GM12892 (cell line): ENCODE measurements at regions not wholly inside any gene's neighbourhood (a gene's known extent, or its start where the extent isn't known, plus 50 kb on each side); places are given as distances from the start of the nearest gene placed in this dataset.

ENCODE experiments used
- DNase-seq: peaks from one replicate; pipeline ENCODE4 v3.0.0; 2011; ENCODE audit not compliant: insufficient read length
- FAIRE-seq: peaks from 2 replicates; lab custom pipeline; 2011; peaks lifted over from hg19 to GRCh38; lab: Jason Lieb, UNC
- POLR2A ChIP-seq: IDR thresholded peaks from 2 replicates; pipeline ENCODE4 v1.6.1; 2011; ENCODE audit warnings: low read depth, low read length, control low read depth
- POLR2AphosphoS5 ChIP-seq: IDR thresholded peaks from 2 replicates; pipeline ENCODE4 v1.6.1; 2011; ENCODE audit warnings: low read depth, low read length, control low read depth
- TAF1 ChIP-seq: IDR thresholded peaks from 2 replicates; pipeline ENCODE4 v1.6.1; 2011; ENCODE audit warnings: low read depth, mild to moderate bottlenecking, control low read depth, low read length, borderline replicate concordance

- FAIRE-seq = no peak
- DNase-seq = no peak
- TF ChIP-seq POLR2AphosphoS5 (no peak), TAF1 (no peak), POLR2A (no peak)
Observed at GRCh38 chr15:96703091-96703490, 372.6 kb downstream of the NR2F2 start.

GRCh38 chr15:96703794-96704550, 373.5 kb downstream of the NR2F2 start:
- no peak for TF ChIP-seq POLR2A
- TF ChIP-seq POLR2AphosphoS5 = no peak
- no peak for TF ChIP-seq TAF1
- FAIRE-seq (no peak), DNase-seq (no peak)

GRCh38 chr15:96716075-96716474, 385.6 kb downstream of the NR2F2 start:
- no peak for DNase-seq
- TF ChIP-seq POLR2A = no peak
- TF ChIP-seq POLR2AphosphoS5 = no peak
- no peak for TF ChIP-seq TAF1
- no peak for FAIRE-seq

GRCh38 chr15:96716478-96716877, 386.0 kb downstream of the NR2F2 start:
- no peak for DNase-seq
- FAIRE-seq = no peak
- TF ChIP-seq POLR2AphosphoS5 (no peak), POLR2A (no peak), TAF1 (no peak)

- no peak for TF ChIP-seq TAF1
- TF ChIP-seq POLR2A = no peak
- no peak for TF ChIP-seq POLR2AphosphoS5
- FAIRE-seq = no peak
- no peak for DNase-seq
Observed at GRCh38 chr15:96720251-96720650, 389.8 kb downstream of the NR2F2 start.

- FAIRE-seq (no peak), DNase-seq (no peak)
- TF ChIP-seq TAF1 = no peak
Observed at GRCh38 chr15:96720656-96721055, 390.2 kb downstream of the NR2F2 start.

GRCh38 chr15:96728591-96728990, 398.1 kb downstream of the NR2F2 start:
- no peak for FAIRE-seq
- TF ChIP-seq TAF1 (no peak), POLR2A (no peak), POLR2AphosphoS5 (no peak)
- DNase-seq = no peak

- DNase-seq (no peak), FAIRE-seq (no peak)
- TF ChIP-seq POLR2AphosphoS5 (no peak), POLR2A (no peak), TAF1 (no peak)
Observed at GRCh38 chr15:96732704-96733103, 402.2 kb downstream of the NR2F2 start.

- TF ChIP-seq POLR2AphosphoS5 (no peak), TAF1 (no peak), POLR2A (no peak)
- no peak for DNase-seq
- FAIRE-seq = no peak
Observed at GRCh38 chr15:96733721-96734120, 403.2 kb downstream of the NR2F2 start.

GRCh38 chr15:96735632-96736240, 405.2 kb downstream of the NR2F2 start:
- no peak for DNase-seq
- no peak for TF ChIP-seq POLR2AphosphoS5
- no peak for TF ChIP-seq POLR2A
- TF ChIP-seq TAF1 = no peak
- FAIRE-seq = no peak

GRCh38 chr15:96736384-96736783, 405.9 kb downstream of the NR2F2 start:
- no peak for FAIRE-seq
- DNase-seq = no peak
- TF ChIP-seq POLR2A (no peak), POLR2AphosphoS5 (no peak)

GRCh38 chr15:96737408-96737807, 406.9 kb downstream of the NR2F2 start:
- FAIRE-seq (no peak), DNase-seq (no peak)
- no peak for TF ChIP-seq TAF1
- TF ChIP-seq POLR2AphosphoS5 = no peak
- no peak for TF ChIP-seq POLR2A
